Liver (tissue), 3 donors: ENCODE measurements at regions not wholly inside any gene's neighbourhood (a gene's known extent, or its start where the extent isn't known, plus 50 kb on each side); places are given as distances from the start of the nearest gene placed in this dataset.

ENCODE experiments used
- EGR1 ChIP-seq, 2 donors: IDR thresholded peaks; 2 replicates each; pipeline ENCODE4 v1.6.1; 2016 to 2018; ENCODE audit warnings: antibody characterized with exemption in 2 of 2, low read depth in 2 of 2
- FOXA1 ChIP-seq: IDR thresholded peaks from 2 replicates; pipeline ENCODE4 v1.6.1; 2016; ENCODE audit warnings: antibody characterized with exemption
- GABPA ChIP-seq, 2 donors: IDR thresholded peaks in 1 of 2; conservative IDR thresholded peaks in 1 of 2; 2 replicates each; pipeline ENCODE4 v1.6.1; 2016; ENCODE audit warnings: antibody characterized with exemption in 2 of 2, mild to moderate bottlenecking in 1 of 2, moderate library complexity in 1 of 2
- HNF4A ChIP-seq, 2 donors: conservative IDR thresholded peaks; 2 replicates each; pipeline ENCODE4 v1.6.1; 2016; ENCODE audit warnings: antibody characterized with exemption in 2 of 2, mild to moderate bottlenecking in 2 of 2
- NR2F2 ChIP-seq: IDR thresholded peaks from 2 replicates; pipeline ENCODE4 v1.6.1; 2016; ENCODE audit warnings: antibody characterized with exemption
- RAD21 ChIP-seq, 2 donors: IDR thresholded peaks; 2 replicates each; pipeline ENCODE4 v1.6.1; 2016; ENCODE audit warnings: antibody characterized with exemption in 2 of 2, mild to moderate bottlenecking in 2 of 2
- RXRA ChIP-seq, 2 donors: IDR thresholded peaks; 2 replicates each; pipeline ENCODE4 v1.6.1; 2017 to 2018; ENCODE audit warnings: antibody characterized with exemption in 2 of 2, mild to moderate bottlenecking in 1 of 2
- SP1 ChIP-seq: IDR thresholded peaks from 2 replicates; pipeline ENCODE4 v1.6.1; 2018; ENCODE audit warnings: antibody characterized with exemption, mild to moderate bottlenecking
- TAF1 ChIP-seq: conservative IDR thresholded peaks from 2 replicates; pipeline ENCODE4 v1.6.1; 2016; ENCODE audit warnings: antibody characterized with exemption, mild to moderate bottlenecking
- TF ChIP-seq, protein P1 (sequence below): fragments of 150-350 bp; IDR thresholded peaks from 2 replicates; pipeline ENCODE4 v1.5.1; 2017; ENCODE audit warnings: improper control_type of control experiment, low read depth, low read length; ENCODE audit not compliant: missing input control
- TF ChIP-seq, protein P2 (sequence below): IDR thresholded peaks from 2 replicates; pipeline ENCODE4 v1.6.1; 2016; ENCODE audit warnings: antibody characterized with exemption
- TF ChIP-seq, protein P3 (sequence below): IDR thresholded peaks from 2 replicates; pipeline ENCODE4 v1.6.1; 2016; ENCODE audit warnings: antibody characterized with exemption, mild to moderate bottlenecking
- TF ChIP-seq, protein P4 (sequence below): IDR thresholded peaks from 2 replicates; pipeline ENCODE4 v1.6.1; 2016; ENCODE audit warnings: antibody characterized with exemption
- donor health status: healthy.
- donor health status: healthy.

GRCh38 chr15:95584088-95584487, 746.4 kb upstream of the NR2F2 start:
- no peak for TF ChIP-seq RAD21 (IDR thresholded peaks at IDR 0.05)
- TF ChIP-seq, protein P1, sequence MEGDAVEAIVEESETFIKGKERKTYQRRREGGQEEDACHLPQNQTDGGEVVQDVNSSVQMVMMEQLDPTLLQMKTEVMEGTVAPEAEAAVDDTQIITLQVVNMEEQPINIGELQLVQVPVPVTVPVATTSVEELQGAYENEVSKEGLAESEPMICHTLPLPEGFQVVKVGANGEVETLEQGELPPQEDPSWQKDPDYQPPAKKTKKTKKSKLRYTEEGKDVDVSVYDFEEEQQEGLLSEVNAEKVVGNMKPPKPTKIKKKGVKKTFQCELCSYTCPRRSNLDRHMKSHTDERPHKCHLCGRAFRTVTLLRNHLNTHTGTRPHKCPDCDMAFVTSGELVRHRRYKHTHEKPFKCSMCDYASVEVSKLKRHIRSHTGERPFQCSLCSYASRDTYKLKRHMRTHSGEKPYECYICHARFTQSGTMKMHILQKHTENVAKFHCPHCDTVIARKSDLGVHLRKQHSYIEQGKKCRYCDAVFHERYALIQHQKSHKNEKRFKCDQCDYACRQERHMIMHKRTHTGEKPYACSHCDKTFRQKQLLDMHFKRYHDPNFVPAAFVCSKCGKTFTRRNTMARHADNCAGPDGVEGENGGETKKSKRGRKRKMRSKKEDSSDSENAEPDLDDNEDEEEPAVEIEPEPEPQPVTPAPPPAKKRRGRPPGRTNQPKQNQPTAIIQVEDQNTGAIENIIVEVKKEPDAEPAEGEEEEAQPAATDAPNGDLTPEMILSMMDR, result no peak
- TF ChIP-seq, protein P2, sequence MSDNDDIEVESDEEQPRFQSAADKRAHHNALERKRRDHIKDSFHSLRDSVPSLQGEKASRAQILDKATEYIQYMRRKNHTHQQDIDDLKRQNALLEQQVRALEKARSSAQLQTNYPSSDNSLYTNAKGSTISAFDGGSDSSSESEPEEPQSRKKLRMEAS, result no peak
- TF ChIP-seq SP1, result no peak
- TF ChIP-seq, protein P3, sequence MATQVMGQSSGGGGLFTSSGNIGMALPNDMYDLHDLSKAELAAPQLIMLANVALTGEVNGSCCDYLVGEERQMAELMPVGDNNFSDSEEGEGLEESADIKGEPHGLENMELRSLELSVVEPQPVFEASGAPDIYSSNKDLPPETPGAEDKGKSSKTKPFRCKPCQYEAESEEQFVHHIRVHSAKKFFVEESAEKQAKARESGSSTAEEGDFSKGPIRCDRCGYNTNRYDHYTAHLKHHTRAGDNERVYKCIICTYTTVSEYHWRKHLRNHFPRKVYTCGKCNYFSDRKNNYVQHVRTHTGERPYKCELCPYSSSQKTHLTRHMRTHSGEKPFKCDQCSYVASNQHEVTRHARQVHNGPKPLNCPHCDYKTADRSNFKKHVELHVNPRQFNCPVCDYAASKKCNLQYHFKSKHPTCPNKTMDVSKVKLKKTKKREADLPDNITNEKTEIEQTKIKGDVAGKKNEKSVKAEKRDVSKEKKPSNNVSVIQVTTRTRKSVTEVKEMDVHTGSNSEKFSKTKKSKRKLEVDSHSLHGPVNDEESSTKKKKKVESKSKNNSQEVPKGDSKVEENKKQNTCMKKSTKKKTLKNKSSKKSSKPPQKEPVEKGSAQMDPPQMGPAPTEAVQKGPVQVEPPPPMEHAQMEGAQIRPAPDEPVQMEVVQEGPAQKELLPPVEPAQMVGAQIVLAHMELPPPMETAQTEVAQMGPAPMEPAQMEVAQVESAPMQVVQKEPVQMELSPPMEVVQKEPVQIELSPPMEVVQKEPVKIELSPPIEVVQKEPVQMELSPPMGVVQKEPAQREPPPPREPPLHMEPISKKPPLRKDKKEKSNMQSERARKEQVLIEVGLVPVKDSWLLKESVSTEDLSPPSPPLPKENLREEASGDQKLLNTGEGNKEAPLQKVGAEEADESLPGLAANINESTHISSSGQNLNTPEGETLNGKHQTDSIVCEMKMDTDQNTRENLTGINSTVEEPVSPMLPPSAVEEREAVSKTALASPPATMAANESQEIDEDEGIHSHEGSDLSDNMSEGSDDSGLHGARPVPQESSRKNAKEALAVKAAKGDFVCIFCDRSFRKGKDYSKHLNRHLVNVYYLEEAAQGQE, result no peak
- TF ChIP-seq HNF4A (conservative IDR thresholded peaks at IDR 0.05), result no peak
- TF ChIP-seq GABPA (IDR thresholded peaks at IDR 0.05 in 1 of 2, conservative IDR thresholded peaks at IDR 0.05 in 1 of 2), result no peak
- TF ChIP-seq, protein P4, sequence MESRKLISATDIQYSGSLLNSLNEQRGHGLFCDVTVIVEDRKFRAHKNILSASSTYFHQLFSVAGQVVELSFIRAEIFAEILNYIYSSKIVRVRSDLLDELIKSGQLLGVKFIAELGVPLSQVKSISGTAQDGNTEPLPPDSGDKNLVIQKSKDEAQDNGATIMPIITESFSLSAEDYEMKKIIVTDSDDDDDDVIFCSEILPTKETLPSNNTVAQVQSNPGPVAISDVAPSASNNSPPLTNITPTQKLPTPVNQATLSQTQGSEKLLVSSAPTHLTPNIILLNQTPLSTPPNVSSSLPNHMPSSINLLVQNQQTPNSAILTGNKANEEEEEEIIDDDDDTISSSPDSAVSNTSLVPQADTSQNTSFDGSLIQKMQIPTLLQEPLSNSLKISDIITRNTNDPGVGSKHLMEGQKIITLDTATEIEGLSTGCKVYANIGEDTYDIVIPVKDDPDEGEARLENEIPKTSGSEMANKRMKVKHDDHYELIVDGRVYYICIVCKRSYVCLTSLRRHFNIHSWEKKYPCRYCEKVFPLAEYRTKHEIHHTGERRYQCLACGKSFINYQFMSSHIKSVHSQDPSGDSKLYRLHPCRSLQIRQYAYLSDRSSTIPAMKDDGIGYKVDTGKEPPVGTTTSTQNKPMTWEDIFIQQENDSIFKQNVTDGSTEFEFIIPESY, result no peak
- TF ChIP-seq RXRA (IDR thresholded peaks at IDR 0.05), result no peak
- TF ChIP-seq EGR1 (IDR thresholded peaks at IDR 0.05; ENCODE audit: low read depth in 2 of 2), result no peak
- TF ChIP-seq NR2F2, result no peak
- TF ChIP-seq FOXA1, result no peak
- no peak for TF ChIP-seq TAF1
